NCI-H1694 (cell line): ENCODE measurements at regions not wholly inside any gene's neighbourhood (a gene's known extent, or its start where the extent isn't known, plus 50 kb on each side); places are given as distances from the start of the nearest gene placed in this dataset.

Experiments used
- DNase-seq: peaks from one replicate; lab custom pipeline; 2025; lab: John Stamatoyannopoulos, UW

DNA sequence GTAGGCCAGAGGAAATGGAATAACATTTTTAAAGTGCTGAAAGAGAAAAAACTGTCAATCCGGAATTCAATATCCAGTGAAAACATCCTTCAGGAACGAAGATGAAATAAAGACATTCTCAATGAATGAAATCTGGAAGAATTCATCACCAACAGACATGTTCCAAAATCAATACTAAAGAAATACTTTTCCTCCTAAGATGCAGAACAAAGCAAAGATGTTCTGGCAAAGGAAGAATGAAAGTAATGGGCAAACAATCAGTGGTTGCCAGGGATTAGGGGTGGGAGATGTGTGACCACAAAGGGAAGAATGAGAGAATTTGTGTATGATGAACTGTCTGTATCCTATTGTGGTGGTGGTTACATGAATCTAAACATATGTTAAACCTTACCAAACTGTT, 52.8 kb upstream of the EEPD1 start:
- no peak for DNase-seq

- no peak for DNase-seq
Measured at GRCh38 chr7:36100634-36101033, 52.4 kb upstream of the EEPD1 start.
